Pons (tissue), 1 donor: ENCODE measurements at regions not wholly inside any gene's neighbourhood (a gene's known extent, or its start where the extent isn't known, plus 50 kb on each side); places are given as distances from the start of the nearest gene placed in this dataset.

Experiments
- DNase-seq: peaks from one replicate; pipeline ENCODE4 v3.0.0-alpha.2; 2016; ENCODE audit warnings: low spot score

GRCh38 chr4:180900781-180901180 is 1342.4 kb upstream of the TENM3 start:
- DNase-seq = no peak

GRCh38 chr4:180909279-180909678 is 1333.9 kb upstream of the TENM3 start:
- no peak for DNase-seq

GRCh38 chr4:180913750-180914149 is 1329.5 kb upstream of the TENM3 start:
- peak; percentile 39 for DNase-seq

GRCh38 chr4:180923486-180923885 is 1319.7 kb upstream of the TENM3 start:
- DNase-seq = no peak

GRCh38 chr4:180925805-180926204 is 1317.4 kb upstream of the TENM3 start:
- no peak for DNase-seq

- no peak for DNase-seq
Measured at GRCh38 chr4:180926277-180926676, 1316.9 kb upstream of the TENM3 start.

- no peak for DNase-seq
Measured at GRCh38 chr4:180932370-180933001, 1310.7 kb upstream of the TENM3 start.

- DNase-seq = no peak
Measured at GRCh38 chr4:180937083-180937482, 1306.1 kb upstream of the TENM3 start.

- no peak for DNase-seq
Measured at GRCh38 chr4:180940680-180941079, 1302.5 kb upstream of the TENM3 start.

GRCh38 chr4:180942367-180942916 is 1300.8 kb upstream of the TENM3 start:
- DNase-seq = no peak

- no peak for DNase-seq
Measured at GRCh38 chr4:180946188-180946587, 1297.0 kb upstream of the TENM3 start.

GRCh38 chr4:180947425-180947824 is 1295.8 kb upstream of the TENM3 start:
- DNase-seq = no peak

GRCh38 chr4:180949424-180950213 is 1293.6 kb upstream of the TENM3 start:
- DNase-seq = no peak

GRCh38 chr4:180950377-180950776 is 1292.8 kb upstream of the TENM3 start:
- no peak for DNase-seq

- DNase-seq = no peak
Measured at GRCh38 chr4:180951312-180951711, 1291.9 kb upstream of the TENM3 start.

GRCh38 chr4:180953572-180953971 is 1289.6 kb upstream of the TENM3 start:
- no peak for DNase-seq

- peak; percentile 70 for DNase-seq
Measured at GRCh38 chr4:180960743-180961401, 1282.3 kb upstream of the TENM3 start.

- no peak for DNase-seq
Measured at GRCh38 chr4:180962268-180962667, 1280.9 kb upstream of the TENM3 start.

GRCh38 chr4:180966312-180966711 is 1276.9 kb upstream of the TENM3 start:
- no peak for DNase-seq

- no peak for DNase-seq
Measured at GRCh38 chr4:180967936-180968335, 1275.3 kb upstream of the TENM3 start.

- DNase-seq = no peak
Measured at GRCh38 chr4:180973894-180974293, 1269.3 kb upstream of the TENM3 start.

- DNase-seq = no peak
Measured at GRCh38 chr4:180990931-180991330, 1252.3 kb upstream of the TENM3 start.
